HCT116 (cell line): ENCODE measurements at regions not wholly inside any gene's neighbourhood (a gene's known extent, or its start where the extent isn't known, plus 50 kb on each side); places are given as distances from the start of the nearest gene placed in this dataset.

Source experiments
- ATAC-seq: fragments of 200-7000 bp; cut with Tn5 transposase; 2 replicates; pipeline ENCODE4 v1.9.1; 2020; ENCODE audit warnings: mild to moderate bottlenecking, moderate library complexity
- BruUV-seq: library from RNA; stranded (reverse); fragments of 400-500 nt; replicated peaks from 2 replicates; lab custom pipeline; 2021; lab: Mats Ljungman, UMichigan
- CTCF ChIA-PET: fragments of 300-600 bp; sonication (Branson Sonifier 250); formaldehyde crosslinking; loops from one replicate; lab custom pipeline; 2021; ENCODE audit warnings: antibody characterized with exemption; lab: Charles Lee
- POLR2A ChIA-PET: fragments of 300-600, 350-600 bp; sonication (Branson Sonifier 250); formaldehyde crosslinking; loops from one replicate; lab custom pipeline; 2021; ENCODE audit warnings: antibody characterized with exemption; lab: Charles Lee
- RAD21 ChIA-PET, 2 experiments: fragments of 300-600 bp; sonication (Branson Sonifier 250); formaldehyde crosslinking; loops; one replicate each; lab custom pipeline; 2023; ENCODE audit warnings: low total read pairs in 2 of 2; ENCODE audit not compliant: uncharacterized antibody in 2 of 2, unreplicated experiment in 2 of 2, low non-redundant PET in 1 of 2; lab: Charles Lee
- DNase-seq: peaks from one replicate; pipeline ENCODE4 v3.0.0-alpha.2; 2010; ENCODE audit warnings: low read depth, low spot score
- H2AFZ ChIP-seq: fragments of 200-600 bp; shearing (Covaris generic), sonication (generic); 2 replicates; pipeline ENCODE4 v1.6.1; 2017; ENCODE audit warnings: low read depth, mixed run types, mixed read lengths, antibody characterized with exemption, low read length; ENCODE audit not compliant: poor library complexity, severe bottlenecking
- H3K27ac ChIP-seq: 2 replicates; pipeline ENCODE4 v1.5.1; 2012; ENCODE audit warnings: low read depth, low read length
- H3K27me3 ChIP-seq: fragments of 200-600 bp; sonication (generic); 2 replicates; pipeline ENCODE4 v1.6.1; 2016; ENCODE audit warnings: mixed run types, low read length, mixed read lengths; ENCODE audit not compliant: insufficient read depth
- H3K36me3 ChIP-seq, 2 experiments: fragments of 200-500 bp in 1 of 2; fragments of 200-600 bp in 1 of 2; sonication (Bioruptor generic) in 1 of 2; sonication (generic) in 1 of 2; 2 replicates each; pipeline versions ENCODE4 v1.5.1 to v1.6.1; 2014 to 2016; ENCODE audit warnings: low read length in 2 of 2, inconsistent platforms in 1 of 2, mixed read lengths in 1 of 2, mixed run types in 1 of 2; ENCODE audit not compliant: insufficient read depth in 2 of 2, control insufficient read depth in 1 of 2
- H3K4me1 ChIP-seq, 2 experiments: fragments of 200-600 bp in 1 of 2; sonication (generic) in 1 of 2; 2 replicates each; pipeline versions ENCODE4 v1.5.1 to v1.6.1; 2012 to 2017; ENCODE audit warnings: low read length in 2 of 2, inconsistent platforms in 1 of 2, mild to moderate bottlenecking in 1 of 2, mixed read lengths in 1 of 2, mixed run types in 1 of 2, moderate library complexity in 1 of 2; ENCODE audit not compliant: insufficient read depth in 2 of 2, control insufficient read depth in 1 of 2
- H3K4me2 ChIP-seq: fragments of 200-600 bp; sonication (generic); 2 replicates; pipeline ENCODE4 v1.6.1; 2017; ENCODE audit warnings: mixed run types, low read length, mixed read lengths
- H3K4me3 ChIP-seq, 2 experiments: fragments of 200-600 bp in 1 of 2; sonication (generic) in 1 of 2; replicated peaks in 1 of 2; 2 replicates each; pipeline ENCODE4 v1.5.1; 2011 to 2016; ENCODE audit warnings: low read length in 2 of 2, control low read depth in 1 of 2, low read depth in 1 of 2, mild to moderate bottlenecking in 1 of 2, mixed read lengths in 1 of 2, mixed run types in 1 of 2
- H3K79me2 ChIP-seq: fragments of 200-600 bp; sonication (generic); 2 replicates; pipeline ENCODE4 v1.6.1; 2017; ENCODE audit warnings: mild to moderate bottlenecking, mixed run types, low read length, moderate library complexity, mixed read lengths; ENCODE audit not compliant: insufficient read depth
- H3K9ac ChIP-seq: fragments of 200-600 bp; sonication (generic); 2 replicates; pipeline ENCODE4 v1.6.1; 2016; ENCODE audit warnings: low read length, mixed read lengths
- H3K9me2 ChIP-seq: fragments of 200-600 bp; sonication (generic), shearing (Covaris generic); 2 replicates; pipeline ENCODE4 v1.6.1; 2017; ENCODE audit warnings: mixed run types, mild to moderate bottlenecking, moderate library complexity; ENCODE audit not compliant: insufficient read depth
- H3K9me3 ChIP-seq, 2 experiments: fragments of 200-500 bp in 1 of 2; fragments of 200-600 bp in 1 of 2; sonication (Bioruptor generic) in 1 of 2; sonication (generic) in 1 of 2; 2 replicates each; pipeline ENCODE4 v1.6.1; 2014 to 2017; ENCODE audit warnings: low read length in 2 of 2, mixed read lengths in 2 of 2, inconsistent platforms in 1 of 2, low read depth in 1 of 2, mild to moderate bottlenecking in 1 of 2, mixed run types in 1 of 2, moderate library complexity in 1 of 2; ENCODE audit not compliant: control insufficient read depth in 1 of 2, insufficient read depth in 1 of 2
- H4K20me1 ChIP-seq: fragments of 200-600 bp; sonication (generic), shearing (Covaris generic); 2 replicates; pipeline ENCODE4 v1.6.1; 2017; ENCODE audit warnings: mixed run types, mild to moderate bottlenecking, moderate library complexity; ENCODE audit not compliant: insufficient read depth
- CBX3 ChIP-seq: IDR thresholded peaks from 2 replicates; pipeline ENCODE4 v1.6.1; 2012; ENCODE audit warnings: low read depth
- CEBPB ChIP-seq: IDR thresholded peaks from 2 replicates; pipeline ENCODE4 v1.6.1; 2012; ENCODE audit warnings: low read depth
- EGR1 ChIP-seq: IDR thresholded peaks from 2 replicates; pipeline ENCODE4 v1.6.1; 2012; ENCODE audit warnings: low read depth
- ELF1 ChIP-seq: IDR thresholded peaks from 2 replicates; pipeline ENCODE4 v1.6.1; 2012; ENCODE audit warnings: low read depth, borderline replicate concordance
- EZH2 ChIP-seq: fragments of 200-600 bp; sonication (generic); IDR thresholded peaks from 2 replicates; pipeline ENCODE4 v1.6.1; 2017; ENCODE audit warnings: antibody characterized with exemption, mixed run types
- EZH2phosphoT487 ChIP-seq: fragments of 200-600 bp; IDR thresholded peaks from 2 replicates; pipeline ENCODE4 v1.6.1; 2018; ENCODE audit warnings: antibody characterized with exemption, borderline replicate concordance
- FOSL1 ChIP-seq: IDR thresholded peaks from 2 replicates; pipeline ENCODE4 v1.6.1; 2012; ENCODE audit warnings: low read depth
- POLR2A ChIP-seq: IDR thresholded peaks from 2 replicates; pipeline ENCODE4 v1.7.0; 2011; ENCODE audit warnings: borderline replicate concordance; ENCODE audit not compliant: insufficient read depth, insufficient read length; ENCODE audit errors: extremely low read depth
- RAD21 ChIP-seq: IDR thresholded peaks from 2 replicates; pipeline ENCODE4 v1.6.1; 2012; ENCODE audit warnings: low read depth, mild to moderate bottlenecking
- SIN3A ChIP-seq: IDR thresholded peaks from 2 replicates; pipeline ENCODE4 v1.6.1; 2012; ENCODE audit warnings: low read depth
- SP1 ChIP-seq: IDR thresholded peaks from 2 replicates; pipeline ENCODE4 v1.6.1; 2012; ENCODE audit warnings: low read depth
- TCF7L2 ChIP-seq: IDR thresholded peaks from 2 replicates; pipeline ENCODE4 v1.7.0; 2011; ENCODE audit warnings: borderline replicate concordance, inconsistent platforms; ENCODE audit not compliant: insufficient read depth, insufficient read length; ENCODE audit errors: extremely low read depth
- ZFX ChIP-seq: fragments of 450-650 bp; IDR thresholded peaks from 2 replicates; pipeline ENCODE4 v1.6.1; 2017
- ZNF274 ChIP-seq: fragments of 200-500 bp; sonication (Bioruptor generic); IDR thresholded peaks from 2 replicates; pipeline ENCODE4 v1.6.1; 2014; ENCODE audit warnings: mild to moderate bottlenecking, low read depth, low read length, inconsistent platforms
- intact Hi-C: fragments of 100-400 bp; cut with micrococcal nuclease; formaldehyde crosslinking; loops from 2 replicates; pipeline ENCODE4 v1.10.0; 2022
- TF ChIP-seq, protein P1 (sequence below): IDR thresholded peaks from 2 replicates; pipeline ENCODE4 v1.6.1; 2012
- TF ChIP-seq, protein P2 (sequence below): IDR thresholded peaks from 2 replicates; pipeline ENCODE4 v1.6.1; 2012

DNA sequence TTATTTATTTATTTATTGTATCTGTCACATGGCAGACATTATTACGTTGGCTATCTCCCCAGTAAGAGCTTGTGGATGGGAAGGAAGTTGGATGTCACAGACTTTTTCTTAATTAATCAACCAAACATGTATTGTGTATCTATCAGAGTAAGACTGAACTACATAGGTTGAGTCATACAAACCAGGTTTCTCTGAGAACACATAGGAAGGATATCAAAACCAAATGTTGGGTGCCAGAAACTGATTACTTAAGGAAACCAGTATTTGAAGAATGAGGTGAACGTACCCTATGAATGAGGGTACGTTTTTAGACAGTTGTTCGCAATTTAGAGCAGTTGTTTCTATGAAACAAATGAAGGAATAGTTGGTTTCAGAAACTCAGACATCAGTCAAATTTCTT is 136.4 kb downstream of the SLC17A6 start:
- no TSS peak for BruUV-seq
- ChIA-PET POLR2A (no interaction called here), RAD21 (no interaction called here), CTCF (no interaction called here)
- Histone ChIP-seq H4K20me1 (no peaks in the 10 kb centered on the region), H3K4me3 (no peak overlapping the region), H3K9ac (no peak overlapping the region), H3K9me3 (no peaks in the 10 kb centered on the region), H3K27ac (no peak overlapping the region), H3K36me3 (no peaks in the 10 kb centered on the region), H3K4me1 (no peaks in the 10 kb centered on the region), H3K4me2 (no peak overlapping the region), H3K27me3 (0 out of 2 replicates have a peak, but pooled peaks cover 3% of the 10 kb centered on the region), H3K9me2 (no peaks in the 10 kb centered on the region), H2AFZ (no peak overlapping the region), H3K79me2 (no peaks in the 10 kb centered on the region)
- intact Hi-C loops: no loop called here
- DNase-seq: no peak
- TF ChIP-seq SIN3A (no peak), CEBPB (no peak), ZNF274 (no peak), EGR1 (no peak), ELF1 (no peak), EZH2phosphoT487 (no peak), ZFX (no peak), RAD21 (no peak), POLR2A (no peak), EZH2 (no peak), FOSL1 (no peak), CBX3 (no peak), SP1 (no peak), TCF7L2 (no peak)
- TF ChIP-seq, protein P1, sequence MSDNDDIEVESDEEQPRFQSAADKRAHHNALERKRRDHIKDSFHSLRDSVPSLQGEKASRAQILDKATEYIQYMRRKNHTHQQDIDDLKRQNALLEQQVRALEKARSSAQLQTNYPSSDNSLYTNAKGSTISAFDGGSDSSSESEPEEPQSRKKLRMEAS: no peak
- TF ChIP-seq, protein P2, sequence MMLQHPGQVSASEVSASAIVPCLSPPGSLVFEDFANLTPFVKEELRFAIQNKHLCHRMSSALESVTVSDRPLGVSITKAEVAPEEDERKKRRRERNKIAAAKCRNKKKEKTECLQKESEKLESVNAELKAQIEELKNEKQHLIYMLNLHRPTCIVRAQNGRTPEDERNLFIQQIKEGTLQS: no peak
- no peak for ATAC-seq
